Stimulated activated CD4-positive, alpha-beta T cell treated with anti-CD3 and anti-CD28 coated beads, Interleukin-15, amount 100 ng/mL, for 48 hours (primary cell): ENCODE measurements at regions not wholly inside any gene's neighbourhood (a gene's known extent, or its start where the extent isn't known, plus 50 kb on each side); places are given as distances from the start of the nearest gene placed in this dataset.
"Not testable (repeated sequence)": the region's sequence is repeated elsewhere in the genome, so short reads cannot be mapped to it uniquely, and the experiment has no call there.

Source experiments
- DNase-seq, 2 donors: peaks; one replicate each; pipeline ENCODE4 v3.0.0-alpha.2; 2020; ENCODE audit warnings: low read depth in 2 of 2

- DNase-seq, result no peak
These were observed 51.5 kb downstream of the CRPPA start for GRCh38 chr7:16369855-16370254.

DNA sequence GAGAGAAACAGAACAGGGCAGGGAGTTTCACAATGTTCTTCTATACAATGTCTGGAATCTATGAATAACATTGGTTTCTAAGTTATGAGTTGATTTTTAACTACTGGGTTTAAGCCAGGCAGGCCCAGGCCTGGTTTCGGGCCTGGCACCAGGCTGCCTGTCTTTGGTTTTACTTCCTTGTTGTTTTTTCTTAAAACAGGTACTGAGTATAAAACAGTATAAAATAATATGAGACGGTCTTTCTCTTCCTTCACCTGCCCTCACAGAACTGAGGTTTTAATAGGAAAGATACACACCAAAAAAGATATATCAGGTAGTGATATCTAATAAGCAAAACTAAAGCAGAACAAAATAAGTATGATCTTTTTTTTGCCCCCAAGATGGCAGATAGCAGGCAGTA, 52.0 kb downstream of the CRPPA start:
- DNase-seq, result not testable (repeated sequence)

DNA sequence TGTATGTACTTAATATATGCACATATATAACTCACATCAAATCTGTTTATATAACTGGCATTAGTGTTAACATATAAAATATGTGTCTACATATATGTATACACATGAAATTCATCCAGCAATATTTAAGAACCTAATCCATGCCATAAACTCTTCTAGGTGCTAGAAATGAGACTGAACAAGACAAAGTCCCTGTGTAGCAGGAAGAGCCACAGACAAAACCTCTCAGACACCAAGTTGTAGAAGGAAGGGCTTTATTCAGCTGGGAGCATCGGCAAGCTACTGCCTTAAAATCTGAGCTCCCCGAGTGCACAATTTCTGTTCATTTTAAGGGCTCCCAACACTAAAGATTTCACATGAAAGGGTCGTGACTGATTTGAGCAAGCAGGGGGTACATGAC, 52.5 kb downstream of the CRPPA start:
- no peak for DNase-seq

DNA sequence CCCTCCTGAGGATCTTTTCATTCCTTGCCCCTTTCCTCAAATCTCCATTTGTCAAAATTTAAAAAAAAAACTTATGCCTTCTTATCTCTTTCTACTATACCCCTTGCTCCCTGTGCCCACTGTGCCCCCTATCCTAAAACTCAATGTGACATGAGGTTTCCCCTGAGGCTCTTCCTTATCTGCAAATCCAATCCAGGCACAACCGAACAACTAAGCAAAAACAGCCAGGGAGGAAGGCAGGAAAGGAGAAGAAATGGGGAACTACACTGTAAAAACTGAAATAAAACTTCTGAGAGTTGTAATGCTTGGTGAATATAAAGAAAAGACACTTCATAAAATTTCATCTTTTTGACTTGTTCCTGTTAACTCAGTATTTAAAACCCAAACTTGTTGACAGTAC, 54.2 kb downstream of the CRPPA start:
- no peak for DNase-seq

DNA sequence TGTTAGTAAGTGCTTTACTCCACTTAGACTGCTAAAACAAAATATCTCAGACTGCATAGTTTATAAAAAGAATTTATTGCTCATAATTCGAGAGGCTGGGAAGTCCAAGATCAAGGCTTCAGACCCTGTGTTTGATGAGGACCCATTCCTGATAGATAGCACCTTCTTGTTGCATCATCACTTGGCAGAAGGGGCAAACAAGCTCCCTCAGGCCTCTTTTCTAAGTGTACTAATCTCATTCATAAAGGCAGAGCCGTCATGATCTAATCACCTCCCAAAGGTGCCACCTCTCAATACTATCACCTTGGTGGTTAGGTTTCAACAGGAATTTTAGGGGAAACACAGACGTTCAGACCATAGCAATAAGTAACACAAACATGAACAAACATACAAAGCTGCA, 55.4 kb downstream of the CRPPA start:
- DNase-seq, result no peak

DNA sequence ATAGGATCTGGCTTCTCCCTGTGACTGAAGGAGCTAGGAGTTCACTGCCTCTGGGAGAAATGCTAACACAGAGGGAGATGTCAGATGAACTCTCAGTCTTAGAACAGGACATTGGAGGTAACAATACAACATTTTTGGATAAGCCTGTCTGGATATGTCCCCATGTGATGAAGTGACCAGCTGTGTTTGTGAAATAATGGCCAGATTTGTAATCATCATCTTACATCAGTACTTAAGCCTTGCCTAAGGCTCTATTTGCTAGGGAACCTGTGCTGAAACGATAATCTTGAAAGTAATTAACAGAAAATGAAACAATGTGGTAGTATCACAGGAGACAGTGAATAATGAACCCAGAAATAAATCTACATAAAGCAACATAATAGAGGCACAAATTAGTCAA, 56.2 kb downstream of the CRPPA start:
- no peak for DNase-seq

DNA sequence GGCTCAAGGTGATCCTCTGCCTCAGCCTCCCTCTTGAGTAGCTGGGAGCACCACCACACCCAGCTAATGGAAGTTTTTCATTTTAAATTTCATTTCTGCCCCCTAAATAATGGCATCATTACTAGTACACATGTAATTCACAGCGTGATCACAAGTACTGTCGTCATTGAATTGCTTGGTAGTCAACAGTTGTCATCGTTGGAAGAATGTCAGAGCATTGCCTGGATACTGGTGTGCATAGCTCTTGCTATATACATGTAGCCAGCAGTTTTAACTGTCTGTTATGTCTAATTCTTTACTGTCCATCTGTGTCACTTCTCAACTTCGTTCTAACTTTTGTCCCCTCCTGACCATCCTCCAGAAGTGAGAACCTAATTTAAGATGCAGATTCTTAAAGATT, 62.1 kb downstream of the CRPPA start:
- no peak for DNase-seq

DNA sequence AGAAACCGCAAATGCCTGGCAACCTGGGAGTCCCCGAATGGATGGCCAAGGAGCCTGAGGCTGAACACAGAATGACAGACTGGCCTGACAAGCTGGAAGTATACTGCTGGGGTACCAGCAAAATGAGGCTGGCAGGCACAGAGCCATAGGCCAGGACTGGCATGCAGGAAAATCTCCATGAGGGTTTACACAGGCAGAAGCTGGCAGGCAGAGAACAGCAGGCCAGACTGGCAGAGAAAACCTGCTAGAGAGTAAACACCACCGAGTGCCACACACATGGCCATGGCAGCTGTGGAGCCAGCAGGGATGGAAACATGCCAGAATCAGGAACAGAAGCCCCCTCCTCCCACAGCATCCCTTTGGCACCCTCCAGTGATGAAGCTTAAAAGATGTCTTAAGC, 63.4 kb downstream of the CRPPA start:
- DNase-seq, result no peak

- no peak for DNase-seq
These were observed 63.9 kb downstream of the CRPPA start for GRCh38 chr7:16357474-16357873.

DNA sequence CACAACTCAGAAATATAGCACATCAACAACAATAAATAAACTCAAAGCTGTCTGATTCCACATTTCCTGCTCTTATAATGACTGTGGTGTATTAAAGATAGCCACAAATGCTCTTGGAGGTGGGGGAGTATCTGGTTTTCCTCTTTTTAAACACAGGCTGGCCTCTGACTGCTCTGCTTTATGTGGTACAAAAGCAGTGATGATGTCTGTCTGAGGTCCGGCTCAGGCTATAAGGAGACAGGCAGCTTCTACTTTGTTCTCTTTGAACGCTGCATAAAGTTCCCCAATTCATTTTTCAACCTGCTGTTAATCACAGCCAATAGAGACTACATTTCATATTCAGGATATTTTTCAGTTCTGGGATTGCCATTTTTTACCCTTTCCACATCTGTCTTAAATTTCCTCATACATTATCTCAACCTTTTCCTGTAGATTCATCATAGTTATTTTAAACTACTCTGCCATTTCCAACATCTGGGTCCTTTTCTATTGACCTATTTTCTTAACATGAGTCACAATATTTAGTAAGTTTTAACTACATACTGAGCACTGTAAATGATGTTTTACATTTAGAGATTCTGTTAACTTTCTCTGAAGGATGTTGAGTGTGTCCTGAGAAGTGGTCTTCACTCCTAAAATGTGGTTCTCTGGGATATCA, 64.9 kb downstream of the CRPPA start:
- DNase-seq, result no peak

DNA sequence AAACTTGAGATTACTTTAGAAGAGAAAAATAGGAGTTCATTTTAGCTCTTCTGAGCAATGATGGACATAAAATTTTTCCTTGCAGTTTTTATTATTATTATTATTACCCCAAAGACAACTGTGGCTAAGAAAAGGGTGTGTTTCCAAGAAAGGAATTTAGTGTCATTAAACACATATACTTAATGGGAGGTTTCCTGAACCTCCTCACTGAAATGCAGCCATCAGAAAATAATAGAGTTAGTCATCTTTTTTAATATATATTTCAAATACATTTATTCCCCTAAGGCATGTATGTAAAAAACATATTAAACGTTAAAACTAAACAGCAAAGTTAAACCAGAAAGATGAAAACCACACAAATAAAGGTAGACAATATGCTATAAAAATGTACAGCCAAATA, 66.8 kb downstream of the CRPPA start:
- no peak for DNase-seq

DNA sequence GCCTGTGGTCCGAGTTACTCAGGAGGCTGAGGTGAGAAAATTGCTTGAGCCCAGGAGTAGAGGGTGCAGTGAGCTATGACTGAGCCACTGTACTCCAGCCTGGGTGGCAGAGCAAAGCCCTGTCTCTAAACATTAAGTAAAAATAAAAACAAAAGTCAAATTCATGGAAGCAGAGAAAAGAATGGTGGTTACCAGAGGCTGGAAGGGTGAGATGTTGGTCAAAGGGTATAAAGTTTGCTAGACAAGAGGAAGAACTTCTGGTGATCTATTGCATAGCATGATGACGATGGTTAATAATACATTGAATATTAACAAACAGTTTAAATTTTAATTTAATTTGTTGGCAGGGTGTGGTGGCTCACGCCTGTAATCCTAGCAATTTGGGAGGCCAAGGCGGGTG, 68.1 kb downstream of the CRPPA start:
- DNase-seq, result no peak

- no peak for DNase-seq
These were observed 70.7 kb downstream of the CRPPA start for GRCh38 chr7:16350634-16351033.

DNA sequence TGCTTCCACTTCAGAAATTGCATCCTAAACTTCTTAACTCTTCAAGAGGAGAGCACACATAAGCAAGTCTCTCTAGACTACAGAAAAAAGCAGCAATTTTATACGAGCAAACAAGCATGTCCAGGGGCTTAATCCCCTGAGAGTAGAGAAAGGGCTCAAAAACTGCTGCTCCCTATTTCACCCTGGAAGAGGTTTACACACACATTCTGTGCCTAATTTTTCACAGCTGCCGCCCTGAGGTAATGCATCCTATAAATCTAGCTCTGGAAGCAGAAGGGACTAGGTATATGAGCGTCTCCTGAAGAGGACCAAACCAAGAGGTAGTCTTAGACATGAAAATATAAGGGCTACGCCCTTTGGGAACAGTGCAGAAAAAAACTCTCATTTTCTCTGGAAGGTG, 73.1 kb downstream of the CRPPA start:
- DNase-seq, result no peak

GRCh38 chr7:16347827-16348192, 73.5 kb downstream of the CRPPA start:
- DNase-seq, result no peak

- DNase-seq, result no peak
These were observed 74.1 kb downstream of the CRPPA start for GRCh38 chr7:16347066-16347826.

DNA sequence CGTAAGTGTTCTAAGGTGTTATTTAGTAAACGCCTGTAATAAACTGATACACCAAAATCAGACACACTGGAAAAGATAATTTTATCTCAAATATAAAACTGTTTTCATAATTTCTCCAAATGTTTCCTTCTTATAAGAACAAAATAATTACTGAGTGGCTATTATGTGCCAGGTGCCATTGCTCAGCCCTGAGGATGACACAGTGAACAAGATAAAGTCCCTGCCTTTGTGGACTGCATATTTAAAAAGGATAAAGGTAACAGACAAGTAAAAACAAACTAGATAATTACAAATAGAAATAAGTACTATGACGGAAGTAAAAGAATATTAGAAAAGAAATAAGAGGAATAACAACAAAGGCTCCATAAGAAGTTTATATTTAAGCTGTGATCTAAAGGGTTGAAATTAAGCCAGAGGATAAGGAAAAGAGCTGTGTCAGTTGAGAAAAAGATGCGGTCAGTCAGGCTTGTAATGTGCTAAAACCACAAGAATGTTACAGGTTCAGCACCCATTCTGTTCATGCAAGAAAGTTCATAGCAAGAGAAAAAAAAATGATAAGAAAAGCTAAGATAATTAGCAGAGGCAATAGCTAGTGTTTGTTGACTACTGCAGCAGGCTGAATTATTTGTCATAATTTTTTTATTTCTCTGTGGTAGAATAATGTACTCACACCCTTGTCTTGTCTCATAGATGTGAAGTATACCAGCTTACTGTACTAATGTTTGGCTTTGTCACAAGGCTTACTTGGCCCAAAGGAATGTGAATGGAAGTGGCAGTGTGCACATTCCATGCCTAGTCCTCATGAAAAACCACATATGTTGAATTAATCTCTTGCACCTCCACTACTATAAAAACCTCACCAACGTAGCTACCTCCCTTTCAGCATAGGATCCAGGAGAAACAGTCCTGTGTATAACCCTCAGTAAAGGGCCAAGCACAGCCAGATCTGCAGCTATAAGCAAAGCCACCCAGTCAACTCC, 75.1 kb downstream of the CRPPA start:
- no peak for DNase-seq

DNA sequence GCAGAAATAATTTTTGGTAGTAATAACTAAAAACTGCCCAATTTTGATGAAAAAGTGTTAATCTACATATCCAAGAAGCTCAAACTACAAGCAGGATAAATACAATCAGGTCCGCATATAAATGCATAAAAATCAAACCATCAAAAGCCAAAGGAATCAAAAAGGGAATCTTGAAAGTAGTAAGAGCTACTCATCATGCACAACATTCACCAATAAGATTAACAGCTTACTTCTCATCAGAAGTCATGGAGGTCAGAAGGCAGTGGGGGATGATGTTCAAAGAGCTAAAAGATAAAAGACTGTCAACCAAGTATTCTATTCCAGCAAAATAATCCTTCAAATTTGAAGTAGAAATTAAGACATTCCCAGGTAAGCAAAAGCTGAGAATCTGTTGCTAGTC, 76.4 kb downstream of the CRPPA start:
- no peak for DNase-seq

- DNase-seq, result no peak
These were observed 77.7 kb downstream of the CRPPA start for GRCh38 chr7:16343612-16344011.

DNA sequence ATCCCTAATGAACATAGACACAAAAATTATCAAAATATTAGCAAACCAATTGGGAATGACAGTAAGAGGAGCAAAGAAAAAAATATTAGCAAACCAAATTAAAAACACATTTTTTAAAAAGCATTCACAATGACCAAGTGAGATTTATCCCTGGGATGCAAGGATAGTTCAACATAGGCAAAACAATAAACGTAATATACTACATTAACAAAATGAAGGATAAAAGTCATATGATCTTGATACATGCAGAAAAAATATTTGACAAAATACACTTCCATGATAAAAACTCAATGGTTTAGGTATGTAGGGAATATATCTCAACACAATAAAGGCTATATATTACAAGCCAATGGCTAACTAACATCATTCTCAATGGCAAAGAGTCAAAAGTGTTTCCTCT, 83.3 kb downstream of the CRPPA start:
- DNase-seq, result no peak

GRCh38 chr7:16326106-16326505, 95.2 kb downstream of the CRPPA start:
- DNase-seq, result no peak

DNA sequence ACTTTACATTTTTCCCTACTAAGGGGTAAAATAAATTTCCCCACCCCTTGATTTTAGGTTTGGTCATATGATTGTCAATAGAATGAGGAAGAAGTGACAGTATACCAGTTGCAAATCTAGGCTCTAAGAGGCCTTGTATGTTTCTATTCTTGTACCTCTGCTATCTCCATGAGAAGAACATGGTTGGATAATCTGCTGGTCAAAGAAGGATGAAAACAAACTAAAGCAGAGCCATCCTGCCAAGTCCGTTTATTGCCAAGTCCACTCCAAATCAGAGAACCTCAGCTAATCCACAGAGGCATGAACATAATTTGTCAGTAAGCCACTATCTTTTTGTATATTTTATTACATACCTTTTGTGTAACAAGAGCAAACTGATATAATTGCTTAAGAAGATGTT, 98.0 kb downstream of the CRPPA start:
- DNase-seq, result no peak
